Peyer's patch (tissue), 4 donors: ENCODE measurements at regions not wholly inside any gene's neighbourhood (a gene's known extent, or its start where the extent isn't known, plus 50 kb on each side); places are given as distances from the start of the nearest gene placed in this dataset.

Experiments
- DNase-seq, 3 donors: peaks; one replicate each; pipeline ENCODE4 v3.0.0-alpha.2; 2017 to 2019
- H3K27ac ChIP-seq, 4 donors: fragments of 200-600 bp; sonication (generic); one replicate each; pipeline ENCODE4 v1.5.1; 2016 to 2019
- H3K27me3 ChIP-seq, 2 donors: fragments of 200-600 bp; sonication (generic); one replicate each; pipeline ENCODE4 v1.5.1; 2019
- H3K36me3 ChIP-seq, 3 donors: fragments of 200-600 bp; sonication (generic); one replicate each; pipeline ENCODE4 v1.5.1; 2016 to 2019
- H3K4me1 ChIP-seq, 4 donors: fragments of 200-600 bp; sonication (generic); one replicate each; pipeline ENCODE4 v1.5.1; 2016 to 2019
- H3K4me3 ChIP-seq, 4 donors: fragments of 200-600 bp; sonication (generic); 1 replicate in 3 of 4; 2 replicates in 1 of 4; pipeline ENCODE4 v1.5.1; 2016 to 2019; ENCODE audit warnings: mild to moderate bottlenecking in 1 of 4
- H3K9me3 ChIP-seq, 4 donors: fragments of 200-600 bp; sonication (generic); one replicate each; pipeline ENCODE4 v1.5.1; 2016 to 2019; ENCODE audit warnings: mild to moderate bottlenecking in 1 of 4
- POLR2A ChIP-seq, 2 donors: fragments of 450-650 bp; IDR thresholded peaks; one replicate each; pipeline ENCODE4 v1.5.1; 2017; ENCODE audit warnings: antibody characterized with exemption in 2 of 2, mild to moderate bottlenecking in 2 of 2, moderate library complexity in 2 of 2
- TF ChIP-seq, protein P1 (sequence below), 6 experiments: fragments of 450-650 bp in 4 of 6; fragments of 200-600 bp in 2 of 6; sonication (generic) in 1 of 6; IDR thresholded peaks; one replicate each; pipeline ENCODE4 v1.5.1; 2017 to 2019; ENCODE audit warnings: antibody characterized with exemption in 6 of 6, mild to moderate bottlenecking in 3 of 6, moderate library complexity in 1 of 6

- H3K9me3 ChIP-seq: no peaks in the 10 kb centered on the region
- no peaks in the 10 kb centered on the region for H3K27me3 ChIP-seq
- DNase-seq: no peak
- no peak overlapping the region for H3K4me3 ChIP-seq
- no peaks in the 10 kb centered on the region for H3K36me3 ChIP-seq
- no peak for TF ChIP-seq POLR2A (IDR thresholded peaks at IDR 0.05)
- TF ChIP-seq, protein P1, sequence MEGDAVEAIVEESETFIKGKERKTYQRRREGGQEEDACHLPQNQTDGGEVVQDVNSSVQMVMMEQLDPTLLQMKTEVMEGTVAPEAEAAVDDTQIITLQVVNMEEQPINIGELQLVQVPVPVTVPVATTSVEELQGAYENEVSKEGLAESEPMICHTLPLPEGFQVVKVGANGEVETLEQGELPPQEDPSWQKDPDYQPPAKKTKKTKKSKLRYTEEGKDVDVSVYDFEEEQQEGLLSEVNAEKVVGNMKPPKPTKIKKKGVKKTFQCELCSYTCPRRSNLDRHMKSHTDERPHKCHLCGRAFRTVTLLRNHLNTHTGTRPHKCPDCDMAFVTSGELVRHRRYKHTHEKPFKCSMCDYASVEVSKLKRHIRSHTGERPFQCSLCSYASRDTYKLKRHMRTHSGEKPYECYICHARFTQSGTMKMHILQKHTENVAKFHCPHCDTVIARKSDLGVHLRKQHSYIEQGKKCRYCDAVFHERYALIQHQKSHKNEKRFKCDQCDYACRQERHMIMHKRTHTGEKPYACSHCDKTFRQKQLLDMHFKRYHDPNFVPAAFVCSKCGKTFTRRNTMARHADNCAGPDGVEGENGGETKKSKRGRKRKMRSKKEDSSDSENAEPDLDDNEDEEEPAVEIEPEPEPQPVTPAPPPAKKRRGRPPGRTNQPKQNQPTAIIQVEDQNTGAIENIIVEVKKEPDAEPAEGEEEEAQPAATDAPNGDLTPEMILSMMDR (IDR thresholded peaks at IDR 0.05): no peak
- H3K4me1 ChIP-seq: no peaks in the 10 kb centered on the region
- H3K27ac ChIP-seq: no peak overlapping the region
Measured at GRCh38 chr5:145027286-145027685, 807.9 kb downstream of the PRELID2 start.

- H3K9me3 ChIP-seq: no peaks in the 10 kb centered on the region
- DNase-seq: no peak
- no peak overlapping the region for H3K27ac ChIP-seq
- no peaks in the 10 kb centered on the region for H3K4me1 ChIP-seq
- TF ChIP-seq, protein P1 (IDR thresholded peaks at IDR 0.05): no peak
- TF ChIP-seq POLR2A (IDR thresholded peaks at IDR 0.05): no peak
- no peaks in the 10 kb centered on the region for H3K27me3 ChIP-seq
- H3K36me3 ChIP-seq: no peaks in the 10 kb centered on the region
- no peak overlapping the region for H3K4me3 ChIP-seq
Measured at GRCh38 chr5:145025775-145026174, 809.4 kb downstream of the PRELID2 start.

DNA sequence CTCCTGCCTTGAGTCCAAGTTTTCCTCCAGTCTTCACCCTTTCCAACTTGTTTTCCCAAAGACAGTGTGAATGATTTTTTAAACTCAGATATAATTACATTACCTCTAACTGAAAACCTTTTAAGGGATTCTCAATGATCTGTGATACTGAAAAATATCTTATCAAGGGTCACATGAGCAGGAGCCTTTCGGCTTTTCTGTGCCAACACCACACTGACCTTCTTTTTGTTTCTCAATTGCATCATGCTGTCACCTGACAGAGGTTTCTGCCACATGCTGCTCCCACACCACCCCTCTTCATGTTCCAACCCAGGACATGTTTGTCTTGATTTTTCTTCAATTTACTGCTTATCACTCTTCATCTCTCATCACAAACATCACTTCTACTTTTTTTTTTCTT is 820.0 kb downstream of the PRELID2 start:
- Histone ChIP-seq H3K36me3 (no peaks in the 10 kb centered on the region), H3K9me3 (no peaks in the 10 kb centered on the region), H3K4me1 (no peaks in the 10 kb centered on the region), H3K4me3 (no peak overlapping the region), H3K27me3 (no peaks in the 10 kb centered on the region), H3K27ac (no peak overlapping the region)
- DNase-seq: no peak
- TF ChIP-seq, protein P1 (IDR thresholded peaks at IDR 0.05): no peak
- TF ChIP-seq POLR2A (IDR thresholded peaks at IDR 0.05): no peak

DNA sequence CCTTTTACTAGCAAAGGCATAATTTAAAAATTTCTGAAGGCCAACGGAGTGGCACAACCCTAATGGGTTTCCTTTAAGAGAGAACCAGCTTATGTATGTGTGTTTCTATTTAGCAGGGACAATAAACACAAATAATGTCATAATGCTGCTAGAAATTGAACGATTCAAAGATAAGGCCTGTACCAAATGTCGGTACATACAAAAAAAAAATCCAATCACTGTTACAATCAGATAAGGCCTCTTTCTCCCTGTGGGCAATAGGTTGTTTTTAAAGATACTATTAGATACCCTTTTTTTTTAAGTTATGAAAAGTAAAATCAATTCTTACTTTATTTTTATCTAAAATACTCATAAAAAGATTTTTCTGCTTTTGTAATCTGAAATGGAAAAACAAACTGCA is 821.0 kb downstream of the PRELID2 start:
- no peak overlapping the region for H3K4me3 ChIP-seq
- DNase-seq: no peak
- no peaks in the 10 kb centered on the region for H3K27me3 ChIP-seq
- no peaks in the 10 kb centered on the region for H3K4me1 ChIP-seq
- TF ChIP-seq POLR2A (IDR thresholded peaks at IDR 0.05): no peak
- TF ChIP-seq, protein P1 (IDR thresholded peaks at IDR 0.05): no peak
- no peaks in the 10 kb centered on the region for H3K9me3 ChIP-seq
- no peak overlapping the region for H3K27ac ChIP-seq
- H3K36me3 ChIP-seq: no peaks in the 10 kb centered on the region

- H3K4me1 ChIP-seq: no peaks in the 10 kb centered on the region
Measured at GRCh38 chr5:145010834-145011233, 824.3 kb downstream of the PRELID2 start.

More at GRCh38 chr5:145010834-145011233, 824.3 kb downstream of the PRELID2 start:
- DNase-seq: no peak
- H3K4me3 ChIP-seq: no peak overlapping the region
- no peaks in the 10 kb centered on the region for H3K9me3 ChIP-seq
- TF ChIP-seq, protein P1 (IDR thresholded peaks at IDR 0.05): no peak
- TF ChIP-seq POLR2A (IDR thresholded peaks at IDR 0.05): no peak
- H3K27me3 ChIP-seq: no peaks in the 10 kb centered on the region
- no peaks in the 10 kb centered on the region for H3K36me3 ChIP-seq
- no peak overlapping the region for H3K27ac ChIP-seq
